ENCODE measurements at regions not wholly inside any gene's neighbourhood (a gene's known extent, or its start where the extent isn't known, plus 50 kb on each side); places are given as distances from the start of the nearest gene placed in this dataset.

DNA sequence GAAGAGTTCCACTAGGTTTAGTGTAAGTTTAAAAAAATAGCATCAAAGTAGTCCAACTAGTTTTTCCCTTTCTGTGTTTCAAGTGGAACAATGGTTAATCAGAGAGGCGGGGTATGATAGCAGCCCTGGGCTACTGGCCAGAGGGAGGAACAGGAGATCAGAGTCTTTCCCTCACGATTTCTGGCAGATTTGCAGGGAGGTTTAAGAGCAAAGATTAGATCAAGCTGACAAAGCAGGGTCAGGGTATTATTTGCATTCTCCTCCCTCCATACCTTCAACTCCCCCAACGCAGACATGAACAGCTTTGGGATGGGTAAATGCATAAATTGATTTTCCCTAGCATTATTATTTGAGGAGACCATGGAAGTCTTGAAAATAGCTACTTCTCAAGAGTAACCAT lies 277.6 kb upstream of the DIAPH2 start:
- no peak overlapping the region for H3K4me2 ChIP-seq (replicated peaks; ENCODE audit: extremely low read depth, low read length, poor library complexity, severe bottlenecking)
- H3K27ac ChIP-seq (ENCODE audit: low read depth in 1 of 2, low read length in 2 of 2) = no peak overlapping the region

DNA sequence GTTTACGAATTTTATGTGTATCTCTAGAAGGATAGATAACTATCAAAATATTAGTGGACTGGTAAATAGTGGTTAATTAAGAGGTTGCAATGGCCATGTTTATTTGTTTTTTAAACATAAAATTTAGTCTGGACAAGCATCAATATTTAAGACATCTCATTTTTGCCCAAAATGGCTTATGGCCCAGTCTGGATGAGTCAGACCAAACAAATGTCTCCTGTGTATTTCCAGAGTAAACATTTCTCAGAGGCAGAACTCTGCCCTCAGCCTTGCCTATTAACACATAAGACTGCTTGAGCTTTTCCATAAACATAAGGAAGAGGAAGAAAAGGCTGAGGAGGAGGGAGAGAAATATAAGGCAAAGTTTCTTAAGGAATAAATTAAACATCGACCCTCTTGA lies 277.1 kb upstream of the DIAPH2 start:
- Histone ChIP-seq H3K36me3 (replicated peaks in 1 of 2; ENCODE audit: control insufficient read depth in 1 of 2, insufficient read depth in 2 of 2, low read length in 2 of 2) (no peaks in the 10 kb centered on the region), H3K27me3 (ENCODE audit: control insufficient read depth in 2 of 2, insufficient read depth in 2 of 2, low read length in 2 of 2) (no peaks in the 10 kb centered on the region), H4K20me1 (ENCODE audit: insufficient read depth, low read length) (no peaks in the 10 kb centered on the region), H3K4me2 (replicated peaks; ENCODE audit: extremely low read depth, low read length, poor library complexity, severe bottlenecking) (no peak overlapping the region), H3K9ac (ENCODE audit: insufficient read depth, low read length, poor library complexity, severe bottlenecking) (no peak overlapping the region), H3K4me1 (ENCODE audit: control insufficient read depth in 1 of 2, insufficient read depth in 2 of 2, low read length in 2 of 2) (no peaks in the 10 kb centered on the region), H3K27ac (ENCODE audit: low read depth in 1 of 2, low read length in 2 of 2) (no peak overlapping the region), H2AFZ (ENCODE audit: insufficient read depth, low read depth, low read length, poor library complexity, severe bottlenecking) (no peak overlapping the region), H3K4me3 (replicated peaks in 1 of 3; ENCODE audit: low read depth in 2 of 3, low read length in 3 of 3) (no peak overlapping the region), H3K9me3 (replicated peaks in 1 of 2; ENCODE audit: control insufficient read depth in 1 of 2, insufficient read depth in 1 of 2, low read length in 2 of 2) (no peaks in the 10 kb centered on the region), H3K79me2 (ENCODE audit: insufficient read depth, low read length) (no peaks in the 10 kb centered on the region)
- no peak overlapping the region for H3K27ac Mint-ChIP-seq
- intact Hi-C loops (cut with micrococcal nuclease) = no loop called here
- H3K4me1 Mint-ChIP-seq = no peaks in the 10 kb centered on the region
- no peak for TF ChIP-seq CTCF (IDR thresholded peaks at IDR 0.05)
- no peak overlapping the region for H3K4me3 Mint-ChIP-seq
- DNase-seq = no peak
- peaks cover 0 to 7% (median 0%) of the 10 kb centered on the region in 3 donors for H3K27me3 Mint-ChIP-seq (ENCODE audit: low read depth in 3 of 3)
- no CpG with 5 or more reads among the region's 2 CpGs for WGBS (ENCODE audit: insufficient coverage)
- no peaks in the 10 kb centered on the region for H3K36me3 Mint-ChIP-seq
- peaks cover 0 to 4% (median 0%) of the 10 kb centered on the region in 7 donors for H3K9me3 Mint-ChIP-seq

More for the DNA sequence above, 277.6 kb upstream of the DIAPH2 start:
- no peaks in the 10 kb centered on the region for H3K79me2 ChIP-seq (ENCODE audit: insufficient read depth, low read length)
- H3K36me3 Mint-ChIP-seq = no peaks in the 10 kb centered on the region
- no peaks in the 10 kb centered on the region for H3K9me3 ChIP-seq (replicated peaks in 1 of 2; ENCODE audit: control insufficient read depth in 1 of 2, insufficient read depth in 1 of 2, low read length in 2 of 2)
- no peak overlapping the region for H3K4me3 Mint-ChIP-seq
- peaks cover 0 to 4% (median 0%) of the 10 kb centered on the region in 7 donors for H3K9me3 Mint-ChIP-seq
- peaks cover 0 to 7% (median 0%) of the 10 kb centered on the region in 3 donors for H3K27me3 Mint-ChIP-seq (ENCODE audit: low read depth in 3 of 3)
- no CpG with 5 or more reads among the region's 3 CpGs for WGBS (ENCODE audit: insufficient coverage)
- H3K36me3 ChIP-seq (replicated peaks in 1 of 2; ENCODE audit: control insufficient read depth in 1 of 2, insufficient read depth in 2 of 2, low read length in 2 of 2) = no peaks in the 10 kb centered on the region
- no peak overlapping the region for H2AFZ ChIP-seq (ENCODE audit: insufficient read depth, low read depth, low read length, poor library complexity, severe bottlenecking)
- no peaks in the 10 kb centered on the region for H4K20me1 ChIP-seq (ENCODE audit: insufficient read depth, low read length)
- H3K9ac ChIP-seq (ENCODE audit: insufficient read depth, low read length, poor library complexity, severe bottlenecking) = no peak overlapping the region
- TF ChIP-seq CTCF (IDR thresholded peaks at IDR 0.05) = no peak
- intact Hi-C loops (cut with micrococcal nuclease) = no loop called here
- no peaks in the 10 kb centered on the region for H3K4me1 ChIP-seq (ENCODE audit: control insufficient read depth in 1 of 2, insufficient read depth in 2 of 2, low read length in 2 of 2)
- DNase-seq = no peak
- H3K27ac Mint-ChIP-seq = no peak overlapping the region
- H3K4me3 ChIP-seq (replicated peaks in 1 of 3; ENCODE audit: low read depth in 2 of 3, low read length in 3 of 3) = no peak overlapping the region
- H3K27me3 ChIP-seq (ENCODE audit: control insufficient read depth in 2 of 2, insufficient read depth in 2 of 2, low read length in 2 of 2) = no peaks in the 10 kb centered on the region
- H3K4me1 Mint-ChIP-seq = no peaks in the 10 kb centered on the region

Measured in CD14-positive monocyte (primary cell).